Lower leg skin (tissue), 3 donors: ENCODE measurements at regions not wholly inside any gene's neighbourhood (a gene's known extent, or its start where the extent isn't known, plus 50 kb on each side); places are given as distances from the start of the nearest gene placed in this dataset.

Experiments used
- CTCF ChIP-seq, 3 donors: fragments of 450-650 bp; IDR thresholded peaks; one replicate each; pipeline ENCODE4 v1.5.1; 2016; ENCODE audit warnings: antibody characterized with exemption in 3 of 3, mild to moderate bottlenecking in 3 of 3, moderate library complexity in 2 of 3
- POLR2A ChIP-seq, 2 donors: fragments of 450-650 bp; IDR thresholded peaks; one replicate each; pipeline ENCODE4 v1.6.1; 2016 to 2017; ENCODE audit warnings: antibody characterized with exemption in 2 of 2, mild to moderate bottlenecking in 1 of 2, moderate library complexity in 1 of 2

- no peak for TF ChIP-seq CTCF (IDR thresholded peaks at IDR 0.05)
- TF ChIP-seq POLR2A (IDR thresholded peaks at IDR 0.05) = no peak
Measured at GRCh38 chr6:131450861-131451260, 122.2 kb upstream of the ARG1 start.
